Activated CD8-positive, alpha-beta memory T cell treated with anti-CD3 and anti-CD28 coated beads for 48 hours (primary cell): ENCODE measurements at regions not wholly inside any gene's neighbourhood (a gene's known extent, or its start where the extent isn't known, plus 50 kb on each side); places are given as distances from the start of the nearest gene placed in this dataset.

Source experiments
- DNase-seq, 3 experiments: peaks; one replicate each; pipeline ENCODE4 v3.0.0-alpha.2; 2020; ENCODE audit warnings: low read depth in 2 of 3, low spot score in 2 of 3

DNA sequence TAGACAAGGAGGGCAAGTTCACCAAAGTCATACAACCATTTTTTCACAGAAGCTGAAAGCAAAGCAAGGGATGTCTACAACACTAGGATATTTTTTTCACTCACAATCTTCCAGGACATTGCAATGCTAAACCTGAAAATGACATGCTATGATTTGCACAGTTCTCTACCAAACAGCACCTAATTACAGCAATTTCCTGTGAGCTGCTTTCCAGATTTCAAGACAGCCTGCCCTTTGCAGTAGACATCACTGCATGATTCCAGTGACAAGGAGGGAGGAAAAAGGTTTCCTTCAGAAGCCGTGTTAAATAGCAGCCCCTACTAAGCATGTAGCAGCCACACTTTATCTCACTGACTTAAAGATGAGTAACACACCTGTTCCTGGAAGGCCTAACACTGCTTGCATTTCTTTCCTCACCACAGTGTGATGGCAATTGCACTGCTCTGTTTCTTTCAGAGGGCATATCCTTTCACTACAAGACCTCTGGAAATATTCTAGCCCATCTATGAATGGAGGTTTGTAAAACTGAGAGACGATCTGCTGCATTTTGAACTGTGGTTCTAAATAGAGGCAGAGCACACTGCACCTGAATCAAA is 97.1 kb downstream of the DUSP10 start:
- no peak for DNase-seq

DNA sequence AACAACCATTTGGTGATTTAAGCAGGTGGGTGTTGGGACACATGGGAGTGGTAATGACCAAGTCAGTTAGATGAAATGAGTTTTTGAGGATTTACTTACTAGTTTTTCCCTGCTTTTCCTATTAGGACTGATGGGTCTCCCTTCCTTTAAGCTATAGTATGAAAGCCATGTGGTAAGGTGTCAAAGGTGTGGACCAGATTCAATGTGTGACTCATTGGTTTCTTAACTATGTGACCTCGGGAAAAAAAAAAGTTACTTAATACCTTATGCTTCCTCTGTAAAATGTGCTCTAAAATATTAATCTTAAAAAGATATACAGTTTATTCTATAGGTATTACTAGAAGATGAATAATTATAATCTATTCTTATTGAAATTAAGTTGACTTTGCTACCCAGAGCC is 93.7 kb downstream of the DUSP10 start:
- DNase-seq: no peak
